A549 (cell line): ENCODE measurements at regions not wholly inside any gene's neighbourhood (a gene's known extent, or its start where the extent isn't known, plus 50 kb on each side); places are given as distances from the start of the nearest gene placed in this dataset.

Experiments
- CTCF ChIP-seq: fragments of >200 bp; sonication (Bioruptor Twin); formaldehyde crosslinking; IDR thresholded peaks from 3 replicates; pipeline ENCODE4 v1.5.1; 2016
- MAX ChIP-seq: IDR thresholded peaks from 2 replicates; pipeline ENCODE4 v1.6.1; 2012
- MAZ ChIP-seq: fragments of 150-350 bp; IDR thresholded peaks from 2 replicates; pipeline ENCODE4 v1.6.1; 2014; ENCODE audit warnings: antibody characterized with exemption, low read depth, low read length, borderline replicate concordance
- MYC ChIP-seq: IDR thresholded peaks from 2 replicates; pipeline ENCODE4 v1.6.1; 2012; ENCODE audit warnings: mild to moderate bottlenecking, inconsistent platforms, low read length, improper control_type of control experiment, borderline replicate concordance
- POLR2A ChIP-seq: IDR thresholded peaks from 2 replicates; pipeline ENCODE4 v1.6.1; 2012; ENCODE audit warnings: mild to moderate bottlenecking, low read length
- TP53 ChIP-seq: fragments of 250-450 bp; sonication (Bioruptor Pico); IDR thresholded peaks from 2 replicates; pipeline ENCODE4 v1.5.0; 2021; ENCODE audit warnings: mild to moderate bottlenecking, moderate library complexity
- ZC3H11A ChIP-seq: fragments of 450-650 bp; IDR thresholded peaks from 2 replicates; pipeline ENCODE4 v1.6.1; 2014; ENCODE audit warnings: antibody characterized with exemption, mild to moderate bottlenecking

DNA sequence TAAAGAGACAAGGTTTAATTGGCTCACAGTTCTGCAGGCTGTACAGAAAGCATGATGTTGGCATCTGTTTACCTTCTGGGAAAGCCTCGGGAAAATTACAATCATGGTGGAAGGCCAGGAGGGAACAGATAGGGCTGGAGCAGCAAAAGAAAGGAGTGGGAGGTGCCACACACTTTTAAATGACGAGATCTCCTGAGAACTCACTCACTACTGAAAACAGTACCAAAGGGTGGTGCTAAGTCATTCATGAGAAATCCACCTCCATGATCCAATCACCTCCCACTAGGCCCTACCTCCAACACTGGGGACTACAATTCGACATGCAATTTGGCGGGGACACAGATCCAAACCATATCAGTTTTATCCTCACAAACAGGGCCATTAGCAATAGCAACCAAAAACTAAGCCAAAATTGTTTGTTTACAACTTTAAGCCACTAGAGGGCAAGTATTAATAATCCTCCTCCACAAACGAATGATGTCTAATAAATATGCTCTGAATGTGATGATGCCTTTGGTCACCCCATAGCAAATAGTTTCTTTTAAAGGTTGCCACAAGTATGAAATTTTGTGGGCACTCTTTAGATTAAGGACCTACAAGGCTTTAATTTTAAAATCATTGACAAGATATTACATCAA, 129.2 kb upstream of the NRBF2 start:
- TF ChIP-seq TP53 (CRISPR knock-in tag) (no peak), CTCF (peak; percentile 2; the same call in 2 of the 3 replicates), MYC (no peak), POLR2A (no peak), MAZ (no peak), ZC3H11A (no peak), MAX (no peak)
